ENCODE measurements at regions not wholly inside any gene's neighbourhood (a gene's known extent, or its start where the extent isn't known, plus 50 kb on each side); places are given as distances from the start of the nearest gene placed in this dataset.
"Not testable (repeated sequence)": the region's sequence is repeated elsewhere in the genome, so short reads cannot be mapped to it uniquely, and the experiment has no call there.

- ChIA-PET POLR2A (no interaction called here), CTCF (no interaction called here)
- Mint-ChIP-seq H3K27me3 (no peaks in the 10 kb centered on the region), H3K4me1 (ENCODE audit: low read depth) (no peaks in the 10 kb centered on the region), H3K36me3 (ENCODE audit: low read depth) (no peaks in the 10 kb centered on the region), H3K9me3 (peaks cover 11% of the 10 kb centered on the region), H3K27ac (no peak overlapping the region), H3K4me3 (no peak overlapping the region)
- DNase-seq: no peak
- intact Hi-C loops (cut with DNase I, micrococcal nuclease): no loop called here
- Histone ChIP-seq H3K4me1 (ENCODE audit: insufficient read depth, low read length) (no peaks in the 10 kb centered on the region), H3K4me3 (ENCODE audit: low read length) (no peak overlapping the region), H3K9me3 (ENCODE audit: control insufficient read depth in 1 of 2, insufficient read depth in 1 of 2, low read length in 2 of 2) (no peaks in the 10 kb centered on the region), H3K27ac (ENCODE audit: low read depth in 1 of 2, low read length in 2 of 2) (no peak overlapping the region), H3K36me3 (ENCODE audit: insufficient read depth, low read length) (no peaks in the 10 kb centered on the region), H3K27me3 (ENCODE audit: control insufficient read depth in 1 of 2, insufficient read depth in 2 of 2, low read length in 2 of 2) (no peaks in the 10 kb centered on the region)
- no peak for ATAC-seq (ENCODE audit: poor library complexity)
- no peak for TF ChIP-seq CTCF (IDR thresholded peaks at IDR 0.05)
Measured at GRCh38 chr4:27428661-27429060, 568.0 kb downstream of the STIM2 start.

- DNase-seq (no peak), ATAC-seq (ENCODE audit: poor library complexity) (no peak)
- Mint-ChIP-seq H3K4me3 (no peak overlapping the region), H3K36me3 (ENCODE audit: low read depth) (no peaks in the 10 kb centered on the region), H3K4me1 (ENCODE audit: low read depth) (no peaks in the 10 kb centered on the region), H3K9me3 (peaks cover 11% of the 10 kb centered on the region), H3K27ac (no peak overlapping the region), H3K27me3 (no peaks in the 10 kb centered on the region)
- ChIA-PET POLR2A (no interaction called here), CTCF (no interaction called here)
- intact Hi-C loops (cut with DNase I, micrococcal nuclease): no loop called here
- no peaks in the 10 kb centered on the region for H3K27me3 ChIP-seq (ENCODE audit: control insufficient read depth in 1 of 2, insufficient read depth in 2 of 2, low read length in 2 of 2)
- H3K9me3 ChIP-seq (ENCODE audit: control insufficient read depth in 1 of 2, insufficient read depth in 1 of 2, low read length in 2 of 2): no peaks in the 10 kb centered on the region
- no peak overlapping the region for H3K4me3 ChIP-seq (ENCODE audit: low read length)
- H3K4me1 ChIP-seq (ENCODE audit: insufficient read depth, low read length): no peaks in the 10 kb centered on the region
- no peak for TF ChIP-seq CTCF (IDR thresholded peaks at IDR 0.05)
- H3K27ac ChIP-seq (ENCODE audit: low read depth in 1 of 2, low read length in 2 of 2): no peak overlapping the region
- no peaks in the 10 kb centered on the region for H3K36me3 ChIP-seq (ENCODE audit: insufficient read depth, low read length)
Measured at GRCh38 chr4:27429364-27429871, 568.8 kb downstream of the STIM2 start.

DNA sequence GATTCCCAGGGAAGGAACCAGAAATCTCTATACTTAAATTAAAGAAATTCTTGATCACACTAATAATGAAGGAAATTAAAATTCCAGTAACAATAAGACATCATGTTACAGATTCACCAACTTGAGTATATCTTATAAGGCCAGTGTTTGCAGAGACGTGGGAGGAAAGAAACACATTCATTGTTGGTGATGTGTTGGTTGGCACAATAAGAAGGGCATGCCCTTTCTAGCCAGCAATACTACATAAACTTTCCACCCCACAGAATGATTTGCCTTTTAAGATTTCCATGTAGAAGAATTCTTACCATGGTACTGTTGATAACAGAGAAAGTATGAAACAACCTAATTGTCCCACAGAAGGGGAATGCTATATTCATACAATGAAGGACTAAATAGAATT lies 581.5 kb downstream of the STIM2 start:
- ChIA-PET POLR2A (no interaction called here), CTCF (no interaction called here)
- no peak for ATAC-seq (ENCODE audit: poor library complexity)

DNA sequence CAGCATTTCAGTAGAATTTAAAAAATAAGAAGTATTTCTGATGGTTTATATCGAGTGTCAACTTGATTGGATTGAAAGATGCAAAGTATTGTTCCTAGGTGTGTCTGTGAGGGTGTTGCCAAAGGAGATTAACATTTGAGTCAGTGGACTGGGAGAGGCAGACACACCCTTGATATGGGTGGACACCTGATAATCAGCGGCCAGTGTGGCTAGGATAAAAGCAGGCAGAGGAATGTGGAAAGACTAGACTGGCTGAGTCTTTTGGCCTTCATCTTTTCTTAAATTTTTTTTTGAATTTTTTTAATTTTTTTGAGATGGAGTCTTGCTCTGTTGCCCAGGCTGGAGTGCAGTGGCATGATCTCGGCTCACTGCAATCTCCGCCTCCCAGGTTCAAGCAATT lies 582.0 kb downstream of the STIM2 start:
- ATAC-seq (ENCODE audit: poor library complexity); H3K27me3 ChIP-seq (ENCODE audit: control insufficient read depth in 1 of 2, insufficient read depth in 2 of 2, low read length in 2 of 2); POLR2A ChIA-PET; H3K27ac ChIP-seq (ENCODE audit: low read depth in 1 of 2, low read length in 2 of 2); H3K9me3 ChIP-seq (ENCODE audit: control insufficient read depth in 1 of 2, insufficient read depth in 1 of 2, low read length in 2 of 2); H3K4me3 ChIP-seq (ENCODE audit: low read length); H3K36me3 Mint-ChIP-seq (ENCODE audit: low read depth); CTCF ChIA-PET; H3K4me3 Mint-ChIP-seq; H3K27ac Mint-ChIP-seq; H3K4me1 ChIP-seq (ENCODE audit: insufficient read depth, low read length); H3K36me3 ChIP-seq (ENCODE audit: insufficient read depth, low read length); H3K27me3 Mint-ChIP-seq; DNase-seq; H3K4me1 Mint-ChIP-seq (ENCODE audit: low read depth); intact Hi-C loops (cut with DNase I, micrococcal nuclease); H3K9me3 Mint-ChIP-seq: not testable (repeated sequence)

More for the DNA sequence above, 581.5 kb downstream of the STIM2 start:
- Mint-ChIP-seq H3K36me3 (ENCODE audit: low read depth) (no peaks in the 10 kb centered on the region), H3K27ac (no peak overlapping the region), H3K9me3 (no peaks in the 10 kb centered on the region), H3K4me1 (ENCODE audit: low read depth) (no peaks in the 10 kb centered on the region), H3K4me3 (no peak overlapping the region), H3K27me3 (no peaks in the 10 kb centered on the region)
- no peak for TF ChIP-seq CTCF (IDR thresholded peaks at IDR 0.05)
- no peak overlapping the region for H3K27ac ChIP-seq (ENCODE audit: low read depth in 1 of 2, low read length in 2 of 2)
- DNase-seq: no peak
- intact Hi-C loops (cut with DNase I, micrococcal nuclease): no loop called here
- no peaks in the 10 kb centered on the region for H3K36me3 ChIP-seq (ENCODE audit: insufficient read depth, low read length)
- no peak overlapping the region for H3K4me3 ChIP-seq (ENCODE audit: low read length)
- no peaks in the 10 kb centered on the region for H3K4me1 ChIP-seq (ENCODE audit: insufficient read depth, low read length)
- no peaks in the 10 kb centered on the region for H3K9me3 ChIP-seq (ENCODE audit: control insufficient read depth in 1 of 2, insufficient read depth in 1 of 2, low read length in 2 of 2)
- no peaks in the 10 kb centered on the region for H3K27me3 ChIP-seq (ENCODE audit: control insufficient read depth in 1 of 2, insufficient read depth in 2 of 2, low read length in 2 of 2)

Measured in CD4-positive, alpha-beta T cell (primary cell).